Panc1 (cell line): ENCODE measurements at regions not wholly inside any gene's neighbourhood (a gene's known extent, or its start where the extent isn't known, plus 50 kb on each side); places are given as distances from the start of the nearest gene placed in this dataset.

ENCODE experiments used
- POLR2AphosphoS5 ChIP-seq: IDR thresholded peaks from 2 replicates; pipeline ENCODE4 v1.6.1; 2012; ENCODE audit warnings: mild to moderate bottlenecking, low read depth, low read length, moderate library complexity
- SIN3A ChIP-seq: IDR thresholded peaks from 2 replicates; pipeline ENCODE4 v1.6.1; 2012; ENCODE audit warnings: low read depth, mild to moderate bottlenecking, low read length, moderate library complexity, borderline replicate concordance; ENCODE audit not compliant: insufficient read depth
- TF ChIP-seq, protein P1 (sequence below): fragments of 450-650 bp; IDR thresholded peaks from 2 replicates; pipeline ENCODE4 v1.5.1; 2017; ENCODE audit warnings: mild to moderate bottlenecking
- TF ChIP-seq, protein P2 (sequence below), 2 experiments: IDR thresholded peaks; 2 replicates each; pipeline ENCODE4 v1.6.1; 2011 to 2012; ENCODE audit warnings: low read depth in 2 of 2, control low read depth in 1 of 2, low read length in 1 of 2, mild to moderate bottlenecking in 1 of 2, moderate library complexity in 1 of 2; ENCODE audit not compliant: insufficient read depth in 1 of 2

DNA sequence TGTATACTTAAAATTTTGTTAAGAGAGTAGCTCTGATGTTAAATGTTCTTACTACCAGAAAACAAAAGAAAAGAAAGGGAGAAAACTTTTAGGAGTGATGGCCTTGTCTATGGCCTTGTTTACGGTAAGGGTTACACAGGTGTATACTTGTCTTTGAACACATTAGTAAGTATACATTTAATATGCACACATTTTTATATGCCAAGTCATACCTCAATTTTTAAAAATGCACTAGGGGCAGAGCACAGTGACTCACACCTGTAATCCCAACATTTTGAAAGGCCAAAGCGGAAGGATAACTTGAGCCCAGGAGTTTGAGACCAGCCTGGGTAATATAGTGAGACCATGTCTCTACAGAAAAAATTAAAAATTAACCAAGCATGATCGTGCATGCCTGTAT, 166.7 kb upstream of the SNX2 start:
- TF ChIP-seq POLR2AphosphoS5 (no peak), SIN3A (no peak)
- TF ChIP-seq, protein P1, sequence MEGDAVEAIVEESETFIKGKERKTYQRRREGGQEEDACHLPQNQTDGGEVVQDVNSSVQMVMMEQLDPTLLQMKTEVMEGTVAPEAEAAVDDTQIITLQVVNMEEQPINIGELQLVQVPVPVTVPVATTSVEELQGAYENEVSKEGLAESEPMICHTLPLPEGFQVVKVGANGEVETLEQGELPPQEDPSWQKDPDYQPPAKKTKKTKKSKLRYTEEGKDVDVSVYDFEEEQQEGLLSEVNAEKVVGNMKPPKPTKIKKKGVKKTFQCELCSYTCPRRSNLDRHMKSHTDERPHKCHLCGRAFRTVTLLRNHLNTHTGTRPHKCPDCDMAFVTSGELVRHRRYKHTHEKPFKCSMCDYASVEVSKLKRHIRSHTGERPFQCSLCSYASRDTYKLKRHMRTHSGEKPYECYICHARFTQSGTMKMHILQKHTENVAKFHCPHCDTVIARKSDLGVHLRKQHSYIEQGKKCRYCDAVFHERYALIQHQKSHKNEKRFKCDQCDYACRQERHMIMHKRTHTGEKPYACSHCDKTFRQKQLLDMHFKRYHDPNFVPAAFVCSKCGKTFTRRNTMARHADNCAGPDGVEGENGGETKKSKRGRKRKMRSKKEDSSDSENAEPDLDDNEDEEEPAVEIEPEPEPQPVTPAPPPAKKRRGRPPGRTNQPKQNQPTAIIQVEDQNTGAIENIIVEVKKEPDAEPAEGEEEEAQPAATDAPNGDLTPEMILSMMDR, result no peak
- TF ChIP-seq, protein P2, sequence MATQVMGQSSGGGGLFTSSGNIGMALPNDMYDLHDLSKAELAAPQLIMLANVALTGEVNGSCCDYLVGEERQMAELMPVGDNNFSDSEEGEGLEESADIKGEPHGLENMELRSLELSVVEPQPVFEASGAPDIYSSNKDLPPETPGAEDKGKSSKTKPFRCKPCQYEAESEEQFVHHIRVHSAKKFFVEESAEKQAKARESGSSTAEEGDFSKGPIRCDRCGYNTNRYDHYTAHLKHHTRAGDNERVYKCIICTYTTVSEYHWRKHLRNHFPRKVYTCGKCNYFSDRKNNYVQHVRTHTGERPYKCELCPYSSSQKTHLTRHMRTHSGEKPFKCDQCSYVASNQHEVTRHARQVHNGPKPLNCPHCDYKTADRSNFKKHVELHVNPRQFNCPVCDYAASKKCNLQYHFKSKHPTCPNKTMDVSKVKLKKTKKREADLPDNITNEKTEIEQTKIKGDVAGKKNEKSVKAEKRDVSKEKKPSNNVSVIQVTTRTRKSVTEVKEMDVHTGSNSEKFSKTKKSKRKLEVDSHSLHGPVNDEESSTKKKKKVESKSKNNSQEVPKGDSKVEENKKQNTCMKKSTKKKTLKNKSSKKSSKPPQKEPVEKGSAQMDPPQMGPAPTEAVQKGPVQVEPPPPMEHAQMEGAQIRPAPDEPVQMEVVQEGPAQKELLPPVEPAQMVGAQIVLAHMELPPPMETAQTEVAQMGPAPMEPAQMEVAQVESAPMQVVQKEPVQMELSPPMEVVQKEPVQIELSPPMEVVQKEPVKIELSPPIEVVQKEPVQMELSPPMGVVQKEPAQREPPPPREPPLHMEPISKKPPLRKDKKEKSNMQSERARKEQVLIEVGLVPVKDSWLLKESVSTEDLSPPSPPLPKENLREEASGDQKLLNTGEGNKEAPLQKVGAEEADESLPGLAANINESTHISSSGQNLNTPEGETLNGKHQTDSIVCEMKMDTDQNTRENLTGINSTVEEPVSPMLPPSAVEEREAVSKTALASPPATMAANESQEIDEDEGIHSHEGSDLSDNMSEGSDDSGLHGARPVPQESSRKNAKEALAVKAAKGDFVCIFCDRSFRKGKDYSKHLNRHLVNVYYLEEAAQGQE (IDR thresholded peaks at IDR 0.05; ENCODE audit: insufficient read depth in 1 of 2, low read depth in 2 of 2, low read length in 1 of 2), result no peak
